22Rv1 (cell line): ENCODE measurements at regions not wholly inside any gene's neighbourhood (a gene's known extent, or its start where the extent isn't known, plus 50 kb on each side); places are given as distances from the start of the nearest gene placed in this dataset.

Source experiments
- ZFX ChIP-seq: fragments of 450-650 bp; IDR thresholded peaks from 2 replicates; pipeline ENCODE4 v1.6.1; 2017; ENCODE audit warnings: antibody characterized with exemption, borderline replicate concordance
- TF ChIP-seq, protein P1 (sequence below): fragments of 450-650 bp; IDR thresholded peaks from 2 replicates; pipeline ENCODE4 v1.5.1; 2017; ENCODE audit warnings: mild to moderate bottlenecking

DNA sequence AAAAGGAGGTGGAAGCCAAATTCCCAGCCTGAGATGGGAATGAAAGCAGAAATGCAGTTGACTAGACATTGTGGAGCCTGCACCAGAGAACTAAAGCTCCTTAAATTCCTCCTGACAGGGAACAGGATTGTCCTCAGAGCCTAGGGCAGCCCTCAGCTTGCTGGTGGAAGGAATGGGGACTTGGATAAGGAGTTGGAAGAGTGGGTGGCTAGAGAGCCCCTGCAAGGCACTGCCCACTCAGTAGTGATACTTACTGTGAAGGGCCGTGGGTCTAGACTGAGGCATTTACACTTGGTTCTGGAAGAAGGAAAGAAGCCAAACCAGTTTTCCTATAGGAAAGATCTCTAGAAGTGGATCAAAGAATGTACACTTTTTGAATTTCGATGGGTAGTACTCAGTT is 117.6 kb downstream of the PLCE1 start:
- TF ChIP-seq, protein P1, sequence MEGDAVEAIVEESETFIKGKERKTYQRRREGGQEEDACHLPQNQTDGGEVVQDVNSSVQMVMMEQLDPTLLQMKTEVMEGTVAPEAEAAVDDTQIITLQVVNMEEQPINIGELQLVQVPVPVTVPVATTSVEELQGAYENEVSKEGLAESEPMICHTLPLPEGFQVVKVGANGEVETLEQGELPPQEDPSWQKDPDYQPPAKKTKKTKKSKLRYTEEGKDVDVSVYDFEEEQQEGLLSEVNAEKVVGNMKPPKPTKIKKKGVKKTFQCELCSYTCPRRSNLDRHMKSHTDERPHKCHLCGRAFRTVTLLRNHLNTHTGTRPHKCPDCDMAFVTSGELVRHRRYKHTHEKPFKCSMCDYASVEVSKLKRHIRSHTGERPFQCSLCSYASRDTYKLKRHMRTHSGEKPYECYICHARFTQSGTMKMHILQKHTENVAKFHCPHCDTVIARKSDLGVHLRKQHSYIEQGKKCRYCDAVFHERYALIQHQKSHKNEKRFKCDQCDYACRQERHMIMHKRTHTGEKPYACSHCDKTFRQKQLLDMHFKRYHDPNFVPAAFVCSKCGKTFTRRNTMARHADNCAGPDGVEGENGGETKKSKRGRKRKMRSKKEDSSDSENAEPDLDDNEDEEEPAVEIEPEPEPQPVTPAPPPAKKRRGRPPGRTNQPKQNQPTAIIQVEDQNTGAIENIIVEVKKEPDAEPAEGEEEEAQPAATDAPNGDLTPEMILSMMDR: no peak
- TF ChIP-seq ZFX: no peak
